ELF-1 (cell line): ENCODE measurements at regions not wholly inside any gene's neighbourhood (a gene's known extent, or its start where the extent isn't known, plus 50 kb on each side); places are given as distances from the start of the nearest gene placed in this dataset.

Experiments
- DNase-seq: peaks from one replicate; pipeline ENCODE4 v3.0.0-alpha.2; 2016; ENCODE audit warnings: low read depth, low spot score

GRCh38 chr3:187899246-187899645 is 154.0 kb upstream of the BCL6 start:
- DNase-seq, result no peak

- no peak for DNase-seq
Measured at GRCh38 chr3:187900993-187901755, 155.9 kb upstream of the BCL6 start.

DNA sequence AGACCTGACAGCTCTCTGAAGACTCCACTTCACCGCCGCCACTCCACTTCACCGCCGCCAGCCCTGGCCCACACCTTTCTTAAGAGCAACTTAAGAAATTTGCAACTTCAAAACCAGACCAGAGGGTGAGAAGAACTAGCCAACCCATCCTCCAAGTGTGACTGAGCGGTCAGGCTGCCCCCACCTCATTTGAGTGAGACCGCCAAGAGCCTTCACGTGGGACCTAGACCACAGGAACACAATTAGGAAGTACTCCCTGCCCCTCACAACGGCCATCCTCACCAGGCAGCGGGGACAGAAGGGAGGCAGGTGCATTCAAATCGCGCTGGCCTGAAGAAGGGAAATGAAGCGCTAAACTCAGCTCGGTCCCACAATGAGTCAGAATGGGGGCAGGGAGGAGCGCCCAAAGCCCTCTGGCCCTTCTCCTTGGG is 156.8 kb upstream of the BCL6 start:
- no peak for DNase-seq

DNA sequence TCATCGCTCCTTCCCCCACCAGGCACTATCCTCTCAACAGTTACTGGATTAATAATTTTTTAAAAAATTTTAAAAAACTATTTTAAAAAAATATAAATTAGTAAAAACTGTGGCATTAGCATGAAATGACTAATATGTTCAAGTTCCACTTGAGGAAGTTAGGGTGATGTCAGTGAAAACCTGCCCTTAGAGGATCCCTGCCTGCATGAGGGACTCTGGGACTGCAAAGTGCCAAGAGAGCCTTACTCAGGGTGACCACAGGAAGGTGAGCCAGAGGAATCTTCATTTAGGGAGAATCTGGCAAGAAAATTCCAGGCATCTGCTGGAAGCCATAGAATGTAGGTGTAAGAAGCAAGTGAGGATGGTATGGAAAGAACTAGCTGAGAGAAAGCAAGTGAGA is 157.7 kb upstream of the BCL6 start:
- DNase-seq, result no peak

- no peak for DNase-seq
Measured at GRCh38 chr3:187903697-187904096, 158.4 kb upstream of the BCL6 start.

DNA sequence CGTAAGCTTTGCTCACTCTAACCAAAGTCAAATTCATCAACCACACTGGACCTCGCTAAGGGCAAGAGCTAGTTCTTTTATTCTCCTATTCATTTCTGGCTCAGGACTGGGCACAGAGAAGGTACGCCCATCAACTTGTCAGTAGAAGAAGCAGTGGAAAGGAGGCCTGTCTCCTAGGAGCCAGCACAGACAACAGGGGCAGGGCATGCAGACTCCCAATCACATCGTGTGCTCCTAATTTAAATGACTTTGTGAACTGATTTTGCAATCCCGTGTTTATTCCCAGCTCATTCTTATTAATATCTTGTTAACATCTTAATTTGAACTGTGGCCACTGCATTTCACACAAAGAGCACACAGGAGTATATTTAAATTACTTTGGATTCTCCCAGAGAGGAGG is 161.1 kb upstream of the BCL6 start:
- DNase-seq, result no peak

GRCh38 chr3:187906920-187907319 is 161.7 kb upstream of the BCL6 start:
- DNase-seq, result no peak

GRCh38 chr3:187909866-187910265 is 164.6 kb upstream of the BCL6 start:
- no peak for DNase-seq

- no peak for DNase-seq
Measured at GRCh38 chr3:187912007-187912406, 166.7 kb upstream of the BCL6 start.

GRCh38 chr3:187913617-187914033 is 168.4 kb upstream of the BCL6 start:
- DNase-seq, result peak; percentile 47

GRCh38 chr3:187914231-187914630 is 169.0 kb upstream of the BCL6 start:
- DNase-seq, result peak; percentile 71

GRCh38 chr3:187916072-187916471 is 170.8 kb upstream of the BCL6 start:
- DNase-seq, result no peak

DNA sequence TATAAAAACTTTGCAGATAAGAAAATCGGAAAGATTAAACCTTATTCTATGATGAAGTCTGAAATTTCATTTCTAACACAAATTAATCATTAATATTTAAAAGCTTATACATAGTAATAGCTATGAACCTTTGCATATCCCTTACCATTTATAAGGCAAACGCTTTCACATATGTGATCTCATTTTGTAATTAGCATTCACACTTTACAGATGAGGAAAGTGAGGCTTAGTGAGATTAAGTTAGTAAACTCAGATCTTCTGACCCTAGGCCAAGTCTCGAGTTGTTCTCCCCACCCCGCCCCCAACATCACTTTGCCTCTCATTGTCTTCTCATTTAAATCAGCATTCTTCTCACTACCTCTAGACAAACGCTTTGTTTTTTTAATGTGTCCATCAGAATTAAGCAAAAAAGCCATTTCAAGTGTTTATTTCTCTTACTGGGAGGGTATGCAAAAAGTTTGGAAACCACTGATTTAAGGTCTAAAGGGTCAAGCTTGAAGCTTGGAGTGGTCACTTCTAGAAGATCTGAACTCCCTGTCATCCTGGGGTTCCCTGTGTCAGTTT is 172.9 kb upstream of the BCL6 start:
- no peak for DNase-seq

- DNase-seq, result no peak
Measured at GRCh38 chr3:187919048-187919447, 173.8 kb upstream of the BCL6 start.

- DNase-seq, result no peak
Measured at GRCh38 chr3:187919544-187919943, 174.3 kb upstream of the BCL6 start.

DNA sequence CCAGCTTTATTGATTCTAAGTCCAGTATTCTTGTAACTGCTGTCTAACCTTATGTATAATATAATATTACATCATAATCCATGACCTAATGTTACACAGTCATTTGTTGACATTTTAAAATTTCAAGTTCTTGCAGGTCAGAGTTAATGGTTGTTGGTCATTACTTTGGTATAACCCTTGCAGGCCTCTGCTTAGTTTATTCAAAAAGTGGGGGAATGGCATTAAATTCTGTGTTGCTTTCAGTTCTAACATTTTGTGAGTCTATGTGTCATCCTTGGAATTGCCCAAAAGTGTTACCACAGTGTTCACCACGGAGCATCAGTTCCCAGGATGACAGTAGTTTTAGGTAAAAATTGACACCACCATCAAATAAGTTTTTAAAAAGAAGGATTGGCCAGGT is 174.8 kb upstream of the BCL6 start:
- no peak for DNase-seq

GRCh38 chr3:187920913-187921312 is 175.6 kb upstream of the BCL6 start:
- no peak for DNase-seq

- no peak for DNase-seq
Measured at GRCh38 chr3:187921391-187922074, 176.3 kb upstream of the BCL6 start.

DNA sequence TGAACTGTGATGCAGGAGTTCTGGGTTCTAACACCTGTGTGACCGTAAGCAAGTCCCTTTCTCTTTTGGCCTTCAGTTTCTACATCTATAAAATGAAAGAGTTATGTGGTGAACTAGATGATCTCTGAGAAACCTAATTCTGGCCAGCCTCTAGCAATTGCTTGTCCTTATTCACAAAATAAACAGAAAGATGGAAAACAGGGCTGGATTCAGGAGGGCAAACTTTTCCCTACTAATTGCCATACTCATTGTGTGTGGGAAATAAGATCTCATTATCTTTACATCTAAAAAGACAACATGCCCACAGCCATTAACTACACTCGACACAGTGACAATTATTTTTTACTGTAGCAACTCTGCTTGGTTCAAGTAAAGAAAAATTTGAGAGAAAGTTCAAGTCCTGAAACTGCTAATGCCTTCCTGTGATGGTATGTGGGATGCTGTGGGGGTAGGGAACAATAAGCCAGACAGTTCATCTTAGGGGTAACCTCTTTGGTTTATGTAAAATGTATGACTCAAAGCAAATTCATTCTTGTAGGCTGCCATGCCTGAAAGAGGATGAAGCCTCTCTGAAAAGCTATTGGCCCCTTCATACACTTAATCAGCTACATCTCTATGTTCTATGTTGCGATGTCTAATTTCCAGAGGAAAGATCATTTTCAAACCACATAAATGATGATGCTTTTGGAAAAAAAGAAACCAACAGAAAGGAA is 177.6 kb upstream of the BCL6 start:
- DNase-seq, result no peak

DNA sequence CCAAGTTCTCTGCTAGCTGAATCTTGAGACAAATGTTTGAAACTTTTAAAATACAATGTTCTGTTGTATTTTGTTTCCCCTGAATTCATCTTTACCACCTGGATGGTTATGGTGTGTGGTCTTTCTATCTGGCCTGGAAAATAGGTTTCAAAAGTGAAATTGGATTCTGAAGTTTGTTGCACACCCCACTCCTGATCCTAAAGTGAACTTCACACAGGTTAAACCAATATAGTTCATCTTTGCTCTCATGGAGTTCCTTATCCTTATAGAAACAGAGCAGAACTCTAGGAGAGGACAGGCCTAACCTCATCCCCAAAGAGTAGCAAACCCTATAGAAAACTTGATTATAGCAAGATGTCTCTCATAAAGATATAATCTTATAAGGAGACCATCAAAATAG is 179.4 kb upstream of the BCL6 start:
- no peak for DNase-seq

DNA sequence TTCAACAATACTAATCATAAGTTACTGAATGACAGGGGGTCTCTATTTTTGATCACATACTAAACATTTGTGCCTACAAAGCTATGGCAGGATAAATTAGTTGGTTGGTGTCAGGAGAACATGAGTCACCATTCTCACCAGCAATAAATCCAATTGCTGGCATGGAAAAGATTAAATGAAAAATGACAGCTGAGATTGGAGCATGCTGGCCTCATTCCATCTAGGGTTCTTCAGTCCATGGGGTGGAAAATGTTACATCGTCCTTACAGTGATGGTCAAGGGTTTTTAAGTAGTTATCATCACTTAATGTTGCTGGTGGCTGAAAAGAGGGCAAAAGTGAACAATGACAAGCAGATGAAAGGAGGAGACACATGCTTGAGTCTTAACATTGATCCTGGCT is 180.1 kb upstream of the BCL6 start:
- DNase-seq, result no peak

DNA sequence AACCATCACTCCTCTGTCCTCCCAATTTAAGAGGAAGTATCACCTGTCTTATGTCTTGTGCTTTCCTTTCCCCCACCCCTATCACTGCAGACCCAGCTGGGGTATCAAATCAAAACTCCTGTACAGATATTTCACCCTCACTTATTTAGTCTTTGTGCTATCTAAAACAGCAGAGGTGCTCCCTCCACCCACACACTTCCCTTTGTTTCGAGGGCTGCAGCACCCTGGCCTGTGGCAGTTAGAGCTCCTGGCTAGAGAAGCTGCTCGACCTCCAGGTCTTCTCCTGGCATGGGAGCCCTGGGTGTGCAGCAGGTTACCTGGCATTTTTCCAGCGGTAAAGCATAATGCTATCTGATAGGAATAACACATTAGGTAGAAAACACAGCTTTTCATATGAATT is 181.4 kb upstream of the BCL6 start:
- no peak for DNase-seq
